Stomach (tissue), 8 donors: ENCODE measurements at regions not wholly inside any gene's neighbourhood (a gene's known extent, or its start where the extent isn't known, plus 50 kb on each side); places are given as distances from the start of the nearest gene placed in this dataset.
A peak's percentile ranks its signal among the peaks of the same experiment; 100 is the strongest.
"Not testable (repeated sequence)": the region's sequence is repeated elsewhere in the genome, so short reads cannot be mapped to it uniquely, and the experiment has no call there.

Source experiments
- DNase-seq, 2 donors: peaks; one replicate each; pipeline versions ENCODE4 v3.0.0 to v3.0.0-alpha.2; 2013 to 2019
- H3K27ac ChIP-seq, 5 donors: fragments of 200-600 bp in 4 of 5; sonication (generic) in 4 of 5; one replicate each; pipeline ENCODE4 v1.5.1; 2013 to 2019; ENCODE audit warnings: mild to moderate bottlenecking in 1 of 5, moderate library complexity in 1 of 5
- H3K27me3 ChIP-seq, 3 donors: fragments of 200-600 bp; sonication (generic); one replicate each; pipeline ENCODE4 v1.5.1; 2017 to 2019; ENCODE audit warnings: mixed run types in 1 of 3
- H3K36me3 ChIP-seq, 4 donors: fragments of 200-600 bp; sonication (generic); 1 replicate in 3 of 4; 2 replicates in 1 of 4; pipeline ENCODE4 v1.5.1; 2016 to 2019
- H3K4me1 ChIP-seq, 4 donors: fragments of 200-600 bp; sonication (generic); one replicate each; pipeline ENCODE4 v1.5.1; 2016 to 2019
- H3K4me3 ChIP-seq, 4 donors: fragments of 200-600 bp; sonication (generic) in 3 of 4; one replicate each; pipeline ENCODE4 v1.5.1; 2016 to 2019; ENCODE audit warnings: mild to moderate bottlenecking in 1 of 4
- H3K9me3 ChIP-seq, 4 donors: fragments of 200-600 bp; sonication (generic); one replicate each; pipeline ENCODE4 v1.5.1; 2016 to 2019
- CTCF ChIP-seq, 7 experiments: fragments of 450-650 bp in 4 of 7; fragments of 200-600 bp in 3 of 7; sonication (generic) in 3 of 7; IDR thresholded peaks; one replicate each; pipeline ENCODE4 v1.5.1; 2016 to 2019; ENCODE audit warnings: antibody characterized with exemption in 7 of 7, control low read depth in 2 of 7, mild to moderate bottlenecking in 1 of 7
- EP300 ChIP-seq: sonication (generic); formaldehyde crosslinking; IDR thresholded peaks from one replicate; pipeline ENCODE4 v1.6.1; 2017; ENCODE audit warnings: antibody characterized with exemption
- POLR2A ChIP-seq, 4 donors: fragments of 450-650 bp; IDR thresholded peaks; one replicate each; pipeline ENCODE4 v1.6.1; 2016; ENCODE audit warnings: antibody characterized with exemption in 4 of 4, control low read depth in 2 of 4, mild to moderate bottlenecking in 1 of 4, moderate library complexity in 1 of 4
- POLR2AphosphoS5 ChIP-seq, 3 donors: sonication (generic); formaldehyde crosslinking; IDR thresholded peaks; one replicate each; pipeline ENCODE4 v1.6.1; 2016; ENCODE audit warnings: antibody characterized with exemption in 3 of 3
- WGBS, 5 donors: extraction: QIAGEN DNeasy Blood & Tissue Kit in 3 of 5; methylation state at CpG; one replicate each; pipeline versions ENCODE4 v1.1.5 to v1.1.7; 2013 to 2018; 5-methylcytosine and 5-hydroxymethylcytosine counted together
- intact Hi-C: fragments of 100-400 bp; cut with DNase I; formaldehyde crosslinking; loops from one replicate; pipeline ENCODE4 v1.15.1; 2023; ENCODE audit warnings: low total_unique reads
- donor health status: healthy with polysubstance abuse.
- donor health status: Bipolar disorder and iron deficiency.
- donor health status: healthy.

DNA sequence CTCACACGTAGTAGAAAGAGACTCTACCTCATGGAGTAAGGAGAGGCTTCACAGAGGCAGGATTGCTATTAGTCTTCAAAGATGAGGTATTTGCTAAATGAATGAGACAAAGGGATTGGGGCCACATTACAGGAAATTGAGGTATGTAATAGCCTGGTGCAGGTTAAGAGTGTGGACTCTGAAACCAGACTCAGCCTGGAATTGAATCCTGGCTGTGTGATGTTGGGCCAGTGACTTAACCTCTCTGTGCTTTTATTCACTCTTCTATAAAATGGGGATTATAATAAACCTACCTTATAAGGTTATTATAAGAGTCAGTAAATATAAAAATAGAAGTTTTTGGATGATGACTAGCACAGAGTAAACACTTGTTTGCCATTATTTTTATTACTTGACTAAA lies 64.7 kb upstream of the ATRNL1 start:
- TF ChIP-seq EP300 (no peak), POLR2AphosphoS5 (IDR thresholded peaks at IDR 0.05) (no peak)
- H3K27ac ChIP-seq, result no peak overlapping the region
- whole genome bisulfite sequencing, 5 donors, result 67 to 81% (median 78%) methylated on average over 1 of the region's 1 CpG
- H3K9me3 ChIP-seq, result no peaks in the 10 kb centered on the region
- H3K4me1 ChIP-seq, result no peaks in the 10 kb centered on the region
- H3K27me3 ChIP-seq, result no peaks in the 10 kb centered on the region
- intact Hi-C loops, result no loop called here
- H3K36me3 ChIP-seq, result no peaks in the 10 kb centered on the region
- no peak overlapping the region for H3K4me3 ChIP-seq
- DNase-seq, result no peak

DNA sequence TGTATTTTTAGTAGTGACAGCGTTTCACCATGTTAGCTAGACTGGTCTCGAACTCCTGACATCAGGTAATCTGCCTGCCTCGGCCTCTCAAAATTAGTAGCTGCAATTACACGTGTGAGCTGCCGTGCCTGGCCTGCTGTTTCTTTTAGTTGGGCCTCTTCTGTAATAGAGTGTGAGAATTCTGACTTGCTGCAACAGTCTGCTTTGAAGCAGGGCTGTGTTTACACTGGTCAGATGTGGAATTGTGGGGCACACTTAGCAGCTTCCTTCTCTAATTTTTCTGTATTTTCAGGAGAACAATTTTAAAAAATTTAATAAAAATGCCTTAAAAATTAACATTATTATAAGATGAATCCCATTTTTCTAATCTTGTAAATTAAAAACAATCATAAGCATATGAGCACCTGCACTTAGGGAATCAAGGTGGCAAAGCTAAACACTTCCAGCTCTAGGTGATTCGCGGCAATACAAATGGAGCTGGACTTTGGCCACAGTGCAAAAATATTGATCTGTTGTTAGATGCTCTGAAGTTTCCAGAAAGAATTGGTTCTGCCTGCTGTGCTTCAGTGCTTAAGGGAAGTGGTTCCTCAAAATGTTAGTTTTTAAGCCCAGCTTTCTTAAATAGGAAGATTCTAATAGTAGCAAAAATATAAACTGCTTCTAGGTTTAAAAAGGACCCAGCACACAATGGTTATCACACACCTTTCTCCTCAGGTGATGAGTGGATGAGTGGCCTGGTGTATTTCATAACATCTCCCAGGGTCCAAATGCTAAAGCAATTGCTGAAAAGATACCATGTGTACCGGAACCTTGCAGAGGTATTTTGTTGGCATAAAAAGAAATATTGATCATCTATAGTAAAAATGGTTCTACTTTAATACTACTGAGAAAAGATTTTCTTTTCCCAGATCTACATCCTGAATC lies 63.5 kb upstream of the ATRNL1 start:
- H3K4me1 ChIP-seq, result no peaks in the 10 kb centered on the region
- no peak overlapping the region for H3K4me3 ChIP-seq
- WGBS, 5 donors, result 58 to 75% (median 65%) methylated on average over 8 of the region's 8 CpGs
- intact Hi-C loops, result no loop called here
- H3K27me3 ChIP-seq, result no peaks in the 10 kb centered on the region
- no peak overlapping the region for H3K27ac ChIP-seq
- no peak for TF ChIP-seq CTCF (IDR thresholded peaks at IDR 0.05)
- no peak for TF ChIP-seq EP300
- TF ChIP-seq POLR2AphosphoS5 (IDR thresholded peaks at IDR 0.05), result no peak
- no peak for TF ChIP-seq POLR2A (IDR thresholded peaks at IDR 0.05)
- peak in 1 of 2 donors; percentile 36 for DNase-seq
- H3K36me3 ChIP-seq, result no peaks in the 10 kb centered on the region
- H3K9me3 ChIP-seq, result no peaks in the 10 kb centered on the region

DNA sequence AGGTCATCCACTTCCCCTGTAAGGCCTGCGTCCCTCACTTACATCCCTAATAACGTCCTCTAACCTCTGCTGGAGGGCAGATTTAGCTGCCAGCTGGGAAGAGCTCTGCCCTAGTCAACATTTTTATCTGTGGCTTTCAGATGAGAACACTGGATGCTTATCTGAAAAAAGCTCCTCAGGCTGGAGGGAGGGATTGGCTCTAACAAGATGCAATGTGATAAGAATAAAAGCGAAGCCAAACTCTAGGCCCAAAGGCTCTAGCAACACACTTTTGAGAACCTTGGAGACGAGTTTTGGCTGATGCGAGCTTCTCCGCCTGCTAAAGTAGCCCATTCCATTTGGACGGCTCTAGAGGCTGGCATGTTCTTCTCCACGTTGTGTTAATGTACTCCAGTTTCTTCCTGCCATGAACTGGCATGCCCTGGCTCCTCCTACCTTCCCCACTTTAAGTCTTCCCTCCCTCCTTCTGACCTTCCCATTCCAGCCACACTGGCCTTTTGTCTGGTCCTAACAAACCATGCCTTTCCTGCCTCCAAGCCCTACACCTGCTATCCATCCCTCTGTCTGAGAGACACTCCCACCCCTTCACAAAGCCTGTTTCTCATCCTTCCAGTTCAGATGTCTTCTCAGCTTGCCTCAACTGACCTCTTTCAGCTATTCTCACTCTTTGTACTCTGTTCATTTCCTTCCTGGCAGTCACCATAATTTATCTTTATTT lies 62.5 kb upstream of the ATRNL1 start:
- Histone ChIP-seq H3K4me1 (no peaks in the 10 kb centered on the region), H3K36me3 (no peaks in the 10 kb centered on the region), H3K27ac (no peak overlapping the region), H3K27me3 (no peaks in the 10 kb centered on the region), H3K4me3 (no peak overlapping the region), H3K9me3 (no peaks in the 10 kb centered on the region)
- intact Hi-C loops, result no loop called here
- DNase-seq, result no peak
- 63 to 80% (median 66%) methylated on average over 8 of the region's 8 CpGs for WGBS, 5 donors
- TF ChIP-seq POLR2AphosphoS5 (IDR thresholded peaks at IDR 0.05) (no peak), POLR2A (IDR thresholded peaks at IDR 0.05) (no peak), CTCF (IDR thresholded peaks at IDR 0.05) (no peak), EP300 (no peak)

GRCh38 chr10:115033898-115034297 lies 59.3 kb upstream of the ATRNL1 start:
- intact Hi-C loops, result no loop called here
- WGBS, 5 donors, result 85 to 92% (median 88%) methylated on average over 6 of the region's 6 CpGs
- no peaks in the 10 kb centered on the region for H3K9me3 ChIP-seq
- H3K4me3 ChIP-seq, result no peak overlapping the region
- DNase-seq, result no peak
- H3K4me1 ChIP-seq, result no peaks in the 10 kb centered on the region
- H3K27ac ChIP-seq, result no peak overlapping the region
- no peak for TF ChIP-seq CTCF (IDR thresholded peaks at IDR 0.05)
- TF ChIP-seq POLR2A (IDR thresholded peaks at IDR 0.05), result no peak
- TF ChIP-seq EP300, result no peak
- TF ChIP-seq POLR2AphosphoS5 (IDR thresholded peaks at IDR 0.05), result no peak
- H3K27me3 ChIP-seq, result no peaks in the 10 kb centered on the region
- no peaks in the 10 kb centered on the region for H3K36me3 ChIP-seq

- H3K4me3 ChIP-seq, H3K4me1 ChIP-seq, H3K36me3 ChIP-seq, H3K9me3 ChIP-seq, H3K27me3 ChIP-seq, intact Hi-C loops, DNase-seq, H3K27ac ChIP-seq: not testable (repeated sequence)
- WGBS, 5 donors, result 80 to 97% (median 84%) methylated on average over 1 of the region's 1 CpG
These were observed 53.4 kb upstream of the ATRNL1 start for GRCh38 chr10:115039781-115040180.
